IPS-NIHi7 (cell line): ENCODE measurements at regions not wholly inside any gene's neighbourhood (a gene's known extent, or its start where the extent isn't known, plus 50 kb on each side); places are given as distances from the start of the nearest gene placed in this dataset.
A peak's percentile ranks its signal among the peaks of the same experiment; 100 is the strongest.
"Not testable (repeated sequence)": the region's sequence is repeated elsewhere in the genome, so short reads cannot be mapped to it uniquely, and the experiment has no call there.

ENCODE experiments used
- DNase-seq: peaks from one replicate; pipeline ENCODE4 v3.0.0; 2012; ENCODE audit warnings: mixed read lengths; ENCODE audit errors: extremely low spot score

- not testable (repeated sequence) for DNase-seq
Observed at GRCh38 chr17:30639391-30639790, 162.2 kb downstream of the GOSR1 start.

- not testable (repeated sequence) for DNase-seq
Observed at GRCh38 chr17:30638968-30639367, 161.8 kb downstream of the GOSR1 start.

- DNase-seq, result not testable (repeated sequence)
Observed at GRCh38 chr17:30631651-30632050, 154.4 kb downstream of the GOSR1 start.

GRCh38 chr17:30625380-30625779 is 148.2 kb downstream of the GOSR1 start:
- not testable (repeated sequence) for DNase-seq

- DNase-seq, result not testable (repeated sequence)
Observed at GRCh38 chr17:30624180-30624579, 147.0 kb downstream of the GOSR1 start.

- not testable (repeated sequence) for DNase-seq
Observed at GRCh38 chr17:30609682-30610081, 132.5 kb downstream of the GOSR1 start.

GRCh38 chr17:30605523-30605922 is 128.3 kb downstream of the GOSR1 start:
- no peak for DNase-seq

- no peak for DNase-seq
Observed at GRCh38 chr17:30605027-30605426, 127.8 kb downstream of the GOSR1 start.

- not testable (repeated sequence) for DNase-seq
Observed at GRCh38 chr17:30602396-30602795, 125.2 kb downstream of the GOSR1 start.

GRCh38 chr17:30601984-30602383 is 124.8 kb downstream of the GOSR1 start:
- not testable (repeated sequence) for DNase-seq

GRCh38 chr17:30600830-30601494 is 123.8 kb downstream of the GOSR1 start:
- DNase-seq, result peak; percentile 18

GRCh38 chr17:30600060-30600829 is 123.0 kb downstream of the GOSR1 start:
- peak; percentile 93 for DNase-seq

GRCh38 chr17:30599428-30600059 is 122.3 kb downstream of the GOSR1 start:
- no peak for DNase-seq

GRCh38 chr17:30597776-30598288 is 120.6 kb downstream of the GOSR1 start:
- no peak for DNase-seq

- not testable (repeated sequence) for DNase-seq
Observed at GRCh38 chr17:30596948-30597775, 120.0 kb downstream of the GOSR1 start.

- not testable (repeated sequence) for DNase-seq
Observed at GRCh38 chr17:30594953-30595371, 117.8 kb downstream of the GOSR1 start.

- no peak for DNase-seq
Observed at GRCh38 chr17:30594223-30594952, 117.2 kb downstream of the GOSR1 start.

GRCh38 chr17:30590081-30590733 is 113.0 kb downstream of the GOSR1 start:
- DNase-seq, result no peak

GRCh38 chr17:30589431-30589830 is 112.2 kb downstream of the GOSR1 start:
- no peak for DNase-seq

- DNase-seq, result no peak
Observed at GRCh38 chr17:30588798-30589247, 111.6 kb downstream of the GOSR1 start.
